Nephron (organoid): ENCODE measurements at regions not wholly inside any gene's neighbourhood (a gene's known extent, or its start where the extent isn't known, plus 50 kb on each side); places are given as distances from the start of the nearest gene placed in this dataset.
A peak's percentile ranks its signal among the peaks of the same experiment; 100 is the strongest.
"Not testable (repeated sequence)": the region's sequence is repeated elsewhere in the genome, so short reads cannot be mapped to it uniquely, and the experiment has no call there.

Source experiments
- H3K27ac Mint-ChIP-seq, 3 experiments: 2 replicates each; pipeline ENCODE4 v1.8.0; 2020; ENCODE audit warnings: mixed read lengths in 3 of 3, mild to moderate bottlenecking in 2 of 3, moderate library complexity in 1 of 3
- H3K27me3 Mint-ChIP-seq: 2 replicates; pipeline ENCODE4 v1.8.0; 2021; ENCODE audit warnings: low read depth, mild to moderate bottlenecking, moderate library complexity, mixed read lengths
- H3K36me3 Mint-ChIP-seq: 2 replicates; pipeline ENCODE4 v1.8.0; 2020; ENCODE audit warnings: low read depth, mixed read lengths
- H3K4me1 Mint-ChIP-seq: 2 replicates; pipeline ENCODE4 v1.8.0; 2020; ENCODE audit warnings: mixed read lengths
- H3K4me3 Mint-ChIP-seq, 3 experiments: 2 replicates each; pipeline ENCODE4 v1.8.0; 2020; ENCODE audit warnings: mild to moderate bottlenecking in 3 of 3, mixed read lengths in 3 of 3, moderate library complexity in 2 of 3
- H3K9me3 Mint-ChIP-seq: 2 replicates; pipeline ENCODE4 v1.8.0; 2020; ENCODE audit warnings: mixed read lengths
- TF ChIP-seq, protein P1 (sequence below), 3 experiments: fragments of 200-600 bp; sonication (generic); IDR thresholded peaks; one replicate each; pipeline ENCODE4 v1.5.0; 2021; ENCODE audit warnings: antibody characterized with exemption in 3 of 3; ENCODE audit not compliant: unreplicated experiment in 3 of 3

GRCh38 chr10:109647627-109648026 lies 275.7 kb downstream of the XPNPEP1 start:
- Mint-ChIP-seq H3K27me3 (peaks cover 5% of the 10 kb centered on the region), H3K4me3 (no peak overlapping the region), H3K4me1 (no peaks in the 10 kb centered on the region), H3K36me3 (no peaks in the 10 kb centered on the region), H3K27ac (no peak overlapping the region), H3K9me3 (peaks cover 3% of the 10 kb centered on the region)
- TF ChIP-seq, protein P1, sequence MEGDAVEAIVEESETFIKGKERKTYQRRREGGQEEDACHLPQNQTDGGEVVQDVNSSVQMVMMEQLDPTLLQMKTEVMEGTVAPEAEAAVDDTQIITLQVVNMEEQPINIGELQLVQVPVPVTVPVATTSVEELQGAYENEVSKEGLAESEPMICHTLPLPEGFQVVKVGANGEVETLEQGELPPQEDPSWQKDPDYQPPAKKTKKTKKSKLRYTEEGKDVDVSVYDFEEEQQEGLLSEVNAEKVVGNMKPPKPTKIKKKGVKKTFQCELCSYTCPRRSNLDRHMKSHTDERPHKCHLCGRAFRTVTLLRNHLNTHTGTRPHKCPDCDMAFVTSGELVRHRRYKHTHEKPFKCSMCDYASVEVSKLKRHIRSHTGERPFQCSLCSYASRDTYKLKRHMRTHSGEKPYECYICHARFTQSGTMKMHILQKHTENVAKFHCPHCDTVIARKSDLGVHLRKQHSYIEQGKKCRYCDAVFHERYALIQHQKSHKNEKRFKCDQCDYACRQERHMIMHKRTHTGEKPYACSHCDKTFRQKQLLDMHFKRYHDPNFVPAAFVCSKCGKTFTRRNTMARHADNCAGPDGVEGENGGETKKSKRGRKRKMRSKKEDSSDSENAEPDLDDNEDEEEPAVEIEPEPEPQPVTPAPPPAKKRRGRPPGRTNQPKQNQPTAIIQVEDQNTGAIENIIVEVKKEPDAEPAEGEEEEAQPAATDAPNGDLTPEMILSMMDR (IDR thresholded peaks at IDR 0.05; ENCODE audit: unreplicated experiment in 3 of 3): no peak

GRCh38 chr10:109633846-109634245 lies 289.5 kb downstream of the XPNPEP1 start:
- TF ChIP-seq, protein P1 (IDR thresholded peaks at IDR 0.05; ENCODE audit: unreplicated experiment in 3 of 3): no peak
- H3K27ac Mint-ChIP-seq: no peak overlapping the region
- H3K27me3 Mint-ChIP-seq: peaks cover 3% of the 10 kb centered on the region
- no peak overlapping the region for H3K4me3 Mint-ChIP-seq
- H3K9me3 Mint-ChIP-seq: peaks cover 14% of the 10 kb centered on the region
- no peaks in the 10 kb centered on the region for H3K4me1 Mint-ChIP-seq
- no peaks in the 10 kb centered on the region for H3K36me3 Mint-ChIP-seq

DNA sequence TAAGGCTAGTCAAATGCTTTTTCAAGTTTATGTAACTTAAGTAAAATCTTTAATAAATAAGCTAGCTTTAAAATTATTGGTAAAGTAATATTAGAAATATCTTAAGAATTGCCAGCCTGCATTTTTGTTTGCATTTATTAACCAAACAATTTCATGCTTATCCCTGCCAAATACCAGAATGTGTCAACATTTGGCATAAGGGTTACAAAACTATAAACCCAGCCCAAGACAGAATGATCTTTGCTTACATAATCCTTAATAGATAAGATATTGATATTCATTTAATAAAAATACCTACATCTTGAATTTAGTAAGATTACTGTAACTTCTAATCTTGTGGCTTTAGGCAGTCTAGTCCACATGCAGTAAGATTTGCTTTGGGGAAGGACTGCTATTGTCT lies 290.3 kb downstream of the XPNPEP1 start:
- not testable (repeated sequence) for H3K4me1 Mint-ChIP-seq, H3K4me3 Mint-ChIP-seq, H3K27ac Mint-ChIP-seq, H3K36me3 Mint-ChIP-seq, H3K27me3 Mint-ChIP-seq
- H3K9me3 Mint-ChIP-seq: peaks cover 14% of the 10 kb centered on the region

GRCh38 chr10:109624939-109625338 lies 298.4 kb downstream of the XPNPEP1 start:
- Mint-ChIP-seq H3K27me3 (peaks cover 3% of the 10 kb centered on the region), H3K4me3 (no peak overlapping the region)

GRCh38 chr10:109622566-109622965 lies 300.7 kb downstream of the XPNPEP1 start:
- Mint-ChIP-seq H3K36me3 (no peaks in the 10 kb centered on the region), H3K4me3 (no peak overlapping the region), H3K27me3 (peaks cover 2% of the 10 kb centered on the region), H3K9me3 (no peaks in the 10 kb centered on the region), H3K27ac (no peak overlapping the region), H3K4me1 (no peaks in the 10 kb centered on the region)
- TF ChIP-seq, protein P1 (IDR thresholded peaks at IDR 0.05; ENCODE audit: unreplicated experiment in 3 of 3): no peak

More at GRCh38 chr10:109624939-109625338, 298.4 kb downstream of the XPNPEP1 start:
- Mint-ChIP-seq H3K36me3 (no peaks in the 10 kb centered on the region), H3K9me3 (no peaks in the 10 kb centered on the region), H3K27ac (peak overlapping the region in 1 of 3 experiments; percentile 59), H3K4me1 (no peaks in the 10 kb centered on the region)
- TF ChIP-seq, protein P1 (IDR thresholded peaks at IDR 0.05; ENCODE audit: unreplicated experiment in 3 of 3): no peak

- no peak overlapping the region for H3K4me3 Mint-ChIP-seq
- no peaks in the 10 kb centered on the region for H3K27me3 Mint-ChIP-seq
These were observed 302.9 kb downstream of the XPNPEP1 start for GRCh38 chr10:109620396-109620795.

More at GRCh38 chr10:109620396-109620795, 302.9 kb downstream of the XPNPEP1 start:
- TF ChIP-seq, protein P1 (IDR thresholded peaks at IDR 0.05; ENCODE audit: unreplicated experiment in 3 of 3): no peak
- H3K27ac Mint-ChIP-seq: no peak overlapping the region
- H3K9me3 Mint-ChIP-seq: no peaks in the 10 kb centered on the region
- H3K4me1 Mint-ChIP-seq: no peaks in the 10 kb centered on the region
- no peaks in the 10 kb centered on the region for H3K36me3 Mint-ChIP-seq
